IMR-90 (cell line): ENCODE measurements at regions not wholly inside any gene's neighbourhood (a gene's known extent, or its start where the extent isn't known, plus 50 kb on each side); places are given as distances from the start of the nearest gene placed in this dataset.

Source experiments
- ATAC-seq: fragments of 200-7000 bp; cut with Tn5 transposase; 2 replicates; pipeline ENCODE4 v1.9.1; 2020; ENCODE audit warnings: low read depth, mild to moderate bottlenecking, moderate library complexity
- BruUV-seq: library from RNA; stranded (reverse); fragments of 400-500 nt; replicated peaks from 2 replicates; lab custom pipeline; 2021; lab: Mats Ljungman, UMichigan
- CTCF ChIA-PET: fragments of 300-600 bp; formaldehyde crosslinking; extraction: SDS; loops from one replicate; lab custom pipeline; 2021; ENCODE audit warnings: antibody characterized with exemption; lab: Yijun Ruan, JAX
- POLR2A ChIA-PET: fragments of 300-600 bp; sonication (Branson Sonifier 250); formaldehyde crosslinking; loops from one replicate; lab custom pipeline; 2022; ENCODE audit warnings: antibody characterized with exemption; ENCODE audit not compliant: unreplicated experiment; lab: Charles Lee
- DNase-seq: peaks from one replicate; pipeline ENCODE4 v3.0.0; 2013
- H2AFZ ChIP-seq: replicated peaks from 2 replicates; pipeline ENCODE3; 2013; ENCODE audit warnings: low read length, mild to moderate bottlenecking; ENCODE audit not compliant: poor library complexity
- H2AK5ac ChIP-seq: 2 replicates; pipeline ENCODE4 v1.6.1; 2013; ENCODE audit warnings: low read depth, low read length, inconsistent platforms
- H2AK9ac ChIP-seq: replicated peaks from 2 replicates; pipeline ENCODE3; 2013; ENCODE audit warnings: mild to moderate bottlenecking, low read depth, low read length, moderate library complexity; ENCODE audit not compliant: poor library complexity
- H2BK120ac ChIP-seq: 2 replicates; pipeline ENCODE4 v1.6.1; 2013; ENCODE audit warnings: low read depth, low read length, inconsistent platforms
- H2BK15ac ChIP-seq: 3 replicates; pipeline ENCODE4 v1.6.1; 2013; ENCODE audit warnings: low read depth, low read length, inconsistent platforms
- H2BK20ac ChIP-seq: 2 replicates; pipeline ENCODE4 v1.6.1; 2013; ENCODE audit warnings: low read depth, mild to moderate bottlenecking, inconsistent platforms, low read length, moderate library complexity
- H2BK5ac ChIP-seq: 2 replicates; pipeline ENCODE4 v1.6.1; 2013; ENCODE audit warnings: mild to moderate bottlenecking, low read depth, low read length, inconsistent platforms; ENCODE audit not compliant: poor library complexity, severe bottlenecking
- H3K14ac ChIP-seq: replicated peaks from 2 replicates; pipeline ENCODE4 v1.6.1; 2013; ENCODE audit warnings: low read depth, low read length, inconsistent platforms
- H3K18ac ChIP-seq: 2 replicates; pipeline ENCODE4 v1.6.1; 2013; ENCODE audit warnings: low read depth, low read length, control low read depth
- H3K23ac ChIP-seq: 2 replicates; pipeline ENCODE4 v1.6.1; 2013; ENCODE audit warnings: low read depth, low read length, inconsistent platforms
- H3K27ac ChIP-seq: 2 replicates; pipeline ENCODE4 v1.5.1; 2013; ENCODE audit warnings: mild to moderate bottlenecking, control low read depth, low read length; ENCODE audit not compliant: insufficient read depth
- H3K27me3 ChIP-seq: 2 replicates; pipeline ENCODE4 v1.6.1; 2013; ENCODE audit warnings: low read length; ENCODE audit not compliant: control insufficient read depth, insufficient read depth
- H3K36me3 ChIP-seq: 2 replicates; pipeline ENCODE4 v1.6.1; 2013; ENCODE audit warnings: low read length, mixed read lengths; ENCODE audit not compliant: control insufficient read depth, insufficient read depth
- H3K4ac ChIP-seq: 2 replicates; pipeline ENCODE4 v1.6.1; 2013; ENCODE audit warnings: low read depth, low read length, inconsistent platforms
- H3K4me1 ChIP-seq: 2 replicates; pipeline ENCODE4 v1.6.1; 2013; ENCODE audit warnings: low read length, mixed read lengths; ENCODE audit not compliant: control insufficient read depth, insufficient read depth
- H3K4me2 ChIP-seq: 2 replicates; pipeline ENCODE4 v1.6.1; 2013; ENCODE audit warnings: low read depth, mild to moderate bottlenecking, control low read depth, low read length, moderate library complexity
- H3K4me3 ChIP-seq: 2 replicates; pipeline ENCODE4 v1.5.1; 2013; ENCODE audit warnings: low read depth, mild to moderate bottlenecking, control low read depth, low read length, moderate library complexity; ENCODE audit not compliant: insufficient read depth
- H3K56ac ChIP-seq: 2 replicates; pipeline ENCODE4 v1.6.1; 2013; ENCODE audit warnings: low read length, inconsistent platforms; ENCODE audit not compliant: insufficient read depth; ENCODE audit errors: extremely low read depth
- H3K79me1 ChIP-seq, 2 experiments: 2 replicates each; pipeline ENCODE4 v1.6.1; 2013; ENCODE audit warnings: low read length in 2 of 2, inconsistent platforms in 1 of 2, low read depth in 1 of 2
- H3K9ac ChIP-seq: 2 replicates; pipeline ENCODE4 v1.6.1; 2013; ENCODE audit warnings: low read depth, low read length, control low read depth
- H3K9me1 ChIP-seq: 2 replicates; pipeline ENCODE4 v1.6.1; 2013; ENCODE audit warnings: low read length, inconsistent platforms; ENCODE audit not compliant: insufficient read depth
- H3K9me3 ChIP-seq: 2 replicates; pipeline ENCODE4 v1.6.1; 2013; ENCODE audit warnings: low read length; ENCODE audit not compliant: control insufficient read depth, insufficient read depth
- H4K20me1 ChIP-seq: 2 replicates; pipeline ENCODE4 v1.6.1; 2013; ENCODE audit warnings: low read length, inconsistent platforms; ENCODE audit not compliant: insufficient read depth
- H4K5ac ChIP-seq: 2 replicates; pipeline ENCODE4 v1.6.1; 2013; ENCODE audit warnings: mild to moderate bottlenecking, low read depth, low read length, control low read depth
- H4K8ac ChIP-seq, 2 experiments: 2 replicates each; pipeline ENCODE4 v1.6.1; 2013; ENCODE audit warnings: low read depth in 2 of 2, low read length in 2 of 2, control low read depth in 1 of 2, inconsistent platforms in 1 of 2
- H4K91ac ChIP-seq: 2 replicates; pipeline ENCODE4 v1.6.1; 2013; ENCODE audit warnings: low read depth, low read length, inconsistent platforms; ENCODE audit not compliant: insufficient read depth
- CEBPB ChIP-seq: IDR thresholded peaks from 2 replicates; pipeline ENCODE4 v1.6.1; 2012; ENCODE audit warnings: low read depth, low read length, improper control_type of control experiment
- CHD1 ChIP-seq: IDR thresholded peaks from 2 replicates; pipeline ENCODE4 v1.6.1; 2012; ENCODE audit warnings: low read depth, low read length, improper control_type of control experiment
- ELK1 ChIP-seq: fragments of 150-350 bp; IDR thresholded peaks from 2 replicates; pipeline ENCODE4 v1.6.1; 2016; ENCODE audit warnings: low read depth, mild to moderate bottlenecking, low read length, moderate library complexity, borderline replicate concordance
- FOS ChIP-seq: fragments of 150-350 bp; IDR thresholded peaks from 2 replicates; pipeline ENCODE4 v1.6.1; 2016; ENCODE audit warnings: low read depth, low read length
- MAFK ChIP-seq: IDR thresholded peaks from 2 replicates; pipeline ENCODE4 v1.6.1; 2012; ENCODE audit warnings: low read depth, low read length, improper control_type of control experiment
- MAZ ChIP-seq: IDR thresholded peaks from 2 replicates; pipeline ENCODE4 v1.6.1; 2012; ENCODE audit warnings: low read depth, mild to moderate bottlenecking, low read length, improper control_type of control experiment, moderate library complexity, borderline replicate concordance
- MXI1 ChIP-seq: IDR thresholded peaks from 2 replicates; pipeline ENCODE4 v1.6.1; 2012; ENCODE audit warnings: low read depth, mild to moderate bottlenecking, low read length, moderate library complexity, borderline replicate concordance
- NFE2L2 ChIP-seq: fragments of 150-350 bp; IDR thresholded peaks from 2 replicates; pipeline ENCODE4 v1.6.1; 2016; ENCODE audit warnings: low read depth, mild to moderate bottlenecking, low read length
- RFX5 ChIP-seq: IDR thresholded peaks from 2 replicates; pipeline ENCODE4 v1.8.0; 2012; ENCODE audit warnings: low read depth, mild to moderate bottlenecking, low read length, moderate library complexity
- USF2 ChIP-seq: fragments of 150-350 bp; IDR thresholded peaks from 2 replicates; pipeline ENCODE4 v1.6.1; 2017; ENCODE audit warnings: mild to moderate bottlenecking, antibody characterized with exemption, low read length, low read depth
- WGBS, 2 experiments: methylation state at CpG; one replicate each; pipeline versions ENCODE4 v1.1.5 to v1.1.7; 2013; ENCODE audit warnings: missing lambda C conversion rate in 2 of 2; ENCODE audit not compliant: insufficient read length in 1 of 2; ENCODE audit errors: extremely low coverage in 2 of 2; 5-methylcytosine and 5-hydroxymethylcytosine counted together
- dilution Hi-C: fragments of 300-500 bp; cut with HindIII; formaldehyde crosslinking; loops from one replicate; pipeline ENCODE4 v1.14.3; 2018; ENCODE audit warnings: low sequenced_read_pairs; ENCODE audit not compliant: unreplicated experiment
- in situ Hi-C: fragments of 300-500 bp; cut with MboI; formaldehyde crosslinking; loops from 3 replicates; pipeline ENCODE4 v1.14.3; 2019; ENCODE audit warnings: low sequenced_read_pairs, inconsistent platforms, mixed read lengths
- intact Hi-C: fragments of 100-400 bp; cut with micrococcal nuclease; formaldehyde crosslinking; loops from 2 replicates; pipeline ENCODE4 v1.10.0; 2022

GRCh38 chr6:97632341-97632740 lies 349.3 kb upstream of the MMS22L start:
- H2BK20ac ChIP-seq = no peak overlapping the region
- TF ChIP-seq CHD1 = no peak
- TF ChIP-seq NFE2L2 = no peak
- no peak for TF ChIP-seq MAFK
- no peak for TF ChIP-seq MXI1
- TF ChIP-seq FOS = no peak
- TF ChIP-seq RFX5 = no peak
- TF ChIP-seq ELK1 = no peak
- no peak for TF ChIP-seq CEBPB
- TF ChIP-seq MAZ = no peak
- no peak for TF ChIP-seq USF2
- no peak overlapping the region for H2BK15ac ChIP-seq
- H4K20me1 ChIP-seq = no peaks in the 10 kb centered on the region
- no peak overlapping the region for H2BK5ac ChIP-seq
- no peaks in the 10 kb centered on the region for H3K9me3 ChIP-seq
- no TSS peak for BruUV-seq
- no peak overlapping the region for H3K18ac ChIP-seq
- no peak overlapping the region for H3K4me3 ChIP-seq
- H3K56ac ChIP-seq = no peak overlapping the region
- H3K9ac ChIP-seq = no peak overlapping the region
- no peaks in the 10 kb centered on the region for H3K27me3 ChIP-seq
- no peak overlapping the region for H4K91ac ChIP-seq
- dilution Hi-C loops (no loop called here), intact Hi-C loops (no loop called here), in situ Hi-C loops (no loop called here)
- no peak overlapping the region for H2BK120ac ChIP-seq
- DNase-seq (no peak), ATAC-seq (no peak)
- no peak overlapping the region for H4K5ac ChIP-seq
- no peak overlapping the region for H3K4ac ChIP-seq
- CTCF ChIA-PET = no interaction called here
- H3K4me1 ChIP-seq = no peaks in the 10 kb centered on the region
- no peak overlapping the region for H2AK9ac ChIP-seq
- no peak overlapping the region for H3K27ac ChIP-seq
- H3K9me1 ChIP-seq = no peaks in the 10 kb centered on the region
- no peak overlapping the region for H2AFZ ChIP-seq
- H3K4me2 ChIP-seq = no peak overlapping the region
- H2AK5ac ChIP-seq = no peak overlapping the region
- no peak overlapping the region for H4K8ac ChIP-seq
- no CpG with 5 or more reads among the region's 1 CpG for WGBS, 2 experiments
- no peak overlapping the region for H3K14ac ChIP-seq
- no peak overlapping the region for H3K23ac ChIP-seq
- H3K79me1 ChIP-seq = no peaks in the 10 kb centered on the region
- POLR2A ChIA-PET = no interaction called here
- H3K36me3 ChIP-seq = no peaks in the 10 kb centered on the region
